ENCODE measurements at regions not wholly inside any gene's neighbourhood (a gene's known extent, or its start where the extent isn't known, plus 50 kb on each side); places are given as distances from the start of the nearest gene placed in this dataset.

- Histone ChIP-seq H3K27ac (ENCODE audit: insufficient read depth, low read length) (no peak overlapping the region), H3K4me1 (ENCODE audit: control insufficient read depth, extremely low read depth, insufficient read depth, low read length) (no peaks in the 10 kb centered on the region), H3K4me3 (replicated peaks in 1 of 4; ENCODE audit: control extremely low read depth in 1 of 4, insufficient read depth in 1 of 4, low read depth in 3 of 4, low read length in 4 of 4) (no peak overlapping the region), H3K79me2 (ENCODE audit: control insufficient read depth, insufficient read depth, low read length) (no peaks in the 10 kb centered on the region), H3K27me3 (ENCODE audit: control insufficient read depth, insufficient read depth, low read length) (no peaks in the 10 kb centered on the region), H2AFZ (ENCODE audit: low read length) (no peak overlapping the region), H3K4me2 (ENCODE audit: extremely low read depth, insufficient read depth, low read length) (no peak overlapping the region), H4K20me1 (ENCODE audit: control insufficient read depth, extremely low read depth, insufficient read depth, low read length) (no peaks in the 10 kb centered on the region), H3K9me3 (ENCODE audit: control insufficient read depth, insufficient read depth, low read depth, low read length) (no peaks in the 10 kb centered on the region), H3K9ac (ENCODE audit: insufficient read depth, low read length) (no peak overlapping the region), H3K36me3 (ENCODE audit: control insufficient read depth, insufficient read depth, low read length) (no peaks in the 10 kb centered on the region)
- no peak for DNase-seq (ENCODE audit: low read depth in 2 of 2)
- TF ChIP-seq EZH2 (IDR thresholded peaks at IDR 0.05; ENCODE audit: low read length, missing control alignments) (no peak), CTCF (conservative IDR thresholded peaks at IDR 0.05 in 1 of 2, IDR thresholded peaks at IDR 0.05 in 1 of 2; ENCODE audit: low read depth in 1 of 2, low read length in 2 of 2) (no peak)
Observed at GRCh38 chr2:236400594-236401360, 136.6 kb upstream of the ASB18 start.

- Histone ChIP-seq H3K79me2 (ENCODE audit: control insufficient read depth, insufficient read depth, low read length) (no peaks in the 10 kb centered on the region), H3K27me3 (ENCODE audit: control insufficient read depth, insufficient read depth, low read length) (no peaks in the 10 kb centered on the region), H3K9ac (ENCODE audit: insufficient read depth, low read length) (no peak overlapping the region), H3K27ac (ENCODE audit: insufficient read depth, low read length) (no peak overlapping the region), H3K9me3 (ENCODE audit: control insufficient read depth, insufficient read depth, low read depth, low read length) (no peaks in the 10 kb centered on the region), H3K4me1 (ENCODE audit: control insufficient read depth, extremely low read depth, insufficient read depth, low read length) (no peaks in the 10 kb centered on the region), H2AFZ (ENCODE audit: low read length) (no peak overlapping the region), H4K20me1 (ENCODE audit: control insufficient read depth, extremely low read depth, insufficient read depth, low read length) (no peaks in the 10 kb centered on the region), H3K36me3 (ENCODE audit: control insufficient read depth, insufficient read depth, low read length) (no peaks in the 10 kb centered on the region), H3K4me3 (replicated peaks in 1 of 4; ENCODE audit: control extremely low read depth in 1 of 4, insufficient read depth in 1 of 4, low read depth in 3 of 4, low read length in 4 of 4) (no peak overlapping the region), H3K4me2 (ENCODE audit: extremely low read depth, insufficient read depth, low read length) (no peak overlapping the region)
- no peak for DNase-seq (ENCODE audit: low read depth in 2 of 2)
- TF ChIP-seq EZH2 (IDR thresholded peaks at IDR 0.05; ENCODE audit: low read length, missing control alignments), result no peak
- no peak for TF ChIP-seq CTCF (conservative IDR thresholded peaks at IDR 0.05 in 1 of 2, IDR thresholded peaks at IDR 0.05 in 1 of 2; ENCODE audit: low read depth in 1 of 2, low read length in 2 of 2)
Observed at GRCh38 chr2:236402033-236402790, 138.0 kb upstream of the ASB18 start.

GRCh38 chr2:236403125-236403524, 138.9 kb upstream of the ASB18 start:
- H3K79me2 ChIP-seq (ENCODE audit: control insufficient read depth, insufficient read depth, low read length), result no peaks in the 10 kb centered on the region
- H3K27me3 ChIP-seq (ENCODE audit: control insufficient read depth, insufficient read depth, low read length), result no peaks in the 10 kb centered on the region
- no peak overlapping the region for H3K4me3 ChIP-seq (replicated peaks in 1 of 4; ENCODE audit: control extremely low read depth in 1 of 4, insufficient read depth in 1 of 4, low read depth in 3 of 4, low read length in 4 of 4)
- H2AFZ ChIP-seq (ENCODE audit: low read length), result no peak overlapping the region
- no peaks in the 10 kb centered on the region for H3K4me1 ChIP-seq (ENCODE audit: control insufficient read depth, extremely low read depth, insufficient read depth, low read length)
- H3K36me3 ChIP-seq (ENCODE audit: control insufficient read depth, insufficient read depth, low read length), result no peaks in the 10 kb centered on the region
- no peak for DNase-seq (ENCODE audit: low read depth in 2 of 2)
- H3K4me2 ChIP-seq (ENCODE audit: extremely low read depth, insufficient read depth, low read length), result no peak overlapping the region
- no peak overlapping the region for H3K27ac ChIP-seq (ENCODE audit: insufficient read depth, low read length)
- TF ChIP-seq CTCF (conservative IDR thresholded peaks at IDR 0.05 in 1 of 2, IDR thresholded peaks at IDR 0.05 in 1 of 2; ENCODE audit: low read depth in 1 of 2, low read length in 2 of 2) (no peak), EZH2 (IDR thresholded peaks at IDR 0.05; ENCODE audit: low read length, missing control alignments) (no peak)
- H4K20me1 ChIP-seq (ENCODE audit: control insufficient read depth, extremely low read depth, insufficient read depth, low read length), result no peaks in the 10 kb centered on the region
- H3K9me3 ChIP-seq (ENCODE audit: control insufficient read depth, insufficient read depth, low read depth, low read length), result no peaks in the 10 kb centered on the region
- no peak overlapping the region for H3K9ac ChIP-seq (ENCODE audit: insufficient read depth, low read length)

Data from fibroblast of lung (primary cell).